ENCODE measurements at regions not wholly inside any gene's neighbourhood (a gene's known extent, or its start where the extent isn't known, plus 50 kb on each side); places are given as distances from the start of the nearest gene placed in this dataset.

DNA sequence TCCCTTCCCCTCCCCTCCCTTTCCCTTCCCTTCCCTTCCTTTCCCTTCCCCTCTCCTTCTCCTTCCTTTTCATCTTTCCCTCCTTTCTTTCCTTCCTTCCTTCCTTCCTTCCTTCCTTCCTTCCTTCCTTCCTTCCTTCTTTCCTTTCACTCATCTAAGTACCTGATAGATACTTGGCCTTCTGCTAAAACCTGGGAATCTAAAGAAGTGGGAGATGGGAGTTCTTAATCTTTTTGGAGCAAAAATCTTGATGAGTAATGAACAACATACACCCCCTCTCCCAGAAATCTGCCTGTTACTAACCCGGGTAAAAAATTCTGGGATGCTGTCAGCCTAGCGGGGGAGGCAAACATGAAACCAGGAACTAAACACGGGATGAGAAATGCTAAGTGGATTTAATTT is 100.7 kb downstream of the VEGFA start (continued):
- TF ChIP-seq, protein P1, sequence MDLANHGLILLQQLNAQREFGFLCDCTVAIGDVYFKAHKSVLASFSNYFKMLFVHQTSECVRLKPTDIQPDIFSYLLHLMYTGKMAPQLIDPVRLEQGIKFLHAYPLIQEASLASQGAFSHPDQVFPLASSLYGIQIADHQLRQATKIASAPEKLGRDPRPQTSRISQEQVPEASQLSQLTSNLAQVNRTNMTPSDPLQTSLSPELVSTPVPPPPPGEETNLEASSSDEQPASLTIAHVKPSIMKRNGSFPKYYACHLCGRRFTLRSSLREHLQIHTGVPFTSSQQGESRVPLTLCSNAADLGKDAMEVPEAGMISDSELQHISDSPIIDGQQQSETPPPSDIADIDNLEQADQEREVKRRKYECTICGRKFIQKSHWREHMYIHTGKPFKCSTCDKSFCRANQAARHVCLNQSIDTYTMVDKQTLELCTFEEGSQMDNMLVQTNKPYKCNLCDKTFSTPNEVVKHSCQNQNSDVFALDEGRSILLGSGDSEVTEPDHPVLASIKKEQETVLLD (IDR thresholded peaks at IDR 0.05), result 0 out of 2 replicates have a peak, but pooled peaks have one; percentile 28
- 0 out of 2 replicates have a peak, but pooled peaks have one; percentile 42 for TF ChIP-seq HLTF (IDR thresholded peaks at IDR 0.05)
- TF ChIP-seq EGR1 (conservative IDR thresholded peaks at IDR 0.05), result peak; percentile 52
- TF ChIP-seq HNRNPK (IDR thresholded peaks at IDR 0.05; ENCODE audit: low read depth, low read length, poor library complexity, severe bottlenecking), result peak; percentile 16
- TF ChIP-seq ZBED1 (IDR thresholded peaks at IDR 0.05), result no peak
- no peak for TF ChIP-seq MIER1 (IDR thresholded peaks at IDR 0.05; ENCODE audit: low read depth)
- TF ChIP-seq, protein P2, sequence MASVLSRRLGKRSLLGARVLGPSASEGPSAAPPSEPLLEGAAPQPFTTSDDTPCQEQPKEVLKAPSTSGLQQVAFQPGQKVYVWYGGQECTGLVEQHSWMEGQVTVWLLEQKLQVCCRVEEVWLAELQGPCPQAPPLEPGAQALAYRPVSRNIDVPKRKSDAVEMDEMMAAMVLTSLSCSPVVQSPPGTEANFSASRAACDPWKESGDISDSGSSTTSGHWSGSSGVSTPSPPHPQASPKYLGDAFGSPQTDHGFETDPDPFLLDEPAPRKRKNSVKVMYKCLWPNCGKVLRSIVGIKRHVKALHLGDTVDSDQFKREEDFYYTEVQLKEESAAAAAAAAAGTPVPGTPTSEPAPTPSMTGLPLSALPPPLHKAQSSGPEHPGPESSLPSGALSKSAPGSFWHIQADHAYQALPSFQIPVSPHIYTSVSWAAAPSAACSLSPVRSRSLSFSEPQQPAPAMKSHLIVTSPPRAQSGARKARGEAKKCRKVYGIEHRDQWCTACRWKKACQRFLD (CRISPR knock-in tag; IDR thresholded peaks at IDR 0.05), result no peak
- TF ChIP-seq, protein P3, sequence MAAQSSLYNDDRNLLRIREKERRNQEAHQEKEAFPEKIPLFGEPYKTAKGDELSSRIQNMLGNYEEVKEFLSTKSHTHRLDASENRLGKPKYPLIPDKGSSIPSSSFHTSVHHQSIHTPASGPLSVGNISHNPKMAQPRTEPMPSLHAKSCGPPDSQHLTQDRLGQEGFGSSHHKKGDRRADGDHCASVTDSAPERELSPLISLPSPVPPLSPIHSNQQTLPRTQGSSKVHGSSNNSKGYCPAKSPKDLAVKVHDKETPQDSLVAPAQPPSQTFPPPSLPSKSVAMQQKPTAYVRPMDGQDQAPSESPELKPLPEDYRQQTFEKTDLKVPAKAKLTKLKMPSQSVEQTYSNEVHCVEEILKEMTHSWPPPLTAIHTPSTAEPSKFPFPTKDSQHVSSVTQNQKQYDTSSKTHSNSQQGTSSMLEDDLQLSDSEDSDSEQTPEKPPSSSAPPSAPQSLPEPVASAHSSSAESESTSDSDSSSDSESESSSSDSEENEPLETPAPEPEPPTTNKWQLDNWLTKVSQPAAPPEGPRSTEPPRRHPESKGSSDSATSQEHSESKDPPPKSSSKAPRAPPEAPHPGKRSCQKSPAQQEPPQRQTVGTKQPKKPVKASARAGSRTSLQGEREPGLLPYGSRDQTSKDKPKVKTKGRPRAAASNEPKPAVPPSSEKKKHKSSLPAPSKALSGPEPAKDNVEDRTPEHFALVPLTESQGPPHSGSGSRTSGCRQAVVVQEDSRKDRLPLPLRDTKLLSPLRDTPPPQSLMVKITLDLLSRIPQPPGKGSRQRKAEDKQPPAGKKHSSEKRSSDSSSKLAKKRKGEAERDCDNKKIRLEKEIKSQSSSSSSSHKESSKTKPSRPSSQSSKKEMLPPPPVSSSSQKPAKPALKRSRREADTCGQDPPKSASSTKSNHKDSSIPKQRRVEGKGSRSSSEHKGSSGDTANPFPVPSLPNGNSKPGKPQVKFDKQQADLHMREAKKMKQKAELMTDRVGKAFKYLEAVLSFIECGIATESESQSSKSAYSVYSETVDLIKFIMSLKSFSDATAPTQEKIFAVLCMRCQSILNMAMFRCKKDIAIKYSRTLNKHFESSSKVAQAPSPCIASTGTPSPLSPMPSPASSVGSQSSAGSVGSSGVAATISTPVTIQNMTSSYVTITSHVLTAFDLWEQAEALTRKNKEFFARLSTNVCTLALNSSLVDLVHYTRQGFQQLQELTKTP (IDR thresholded peaks at IDR 0.05; ENCODE audit: low read depth in 1 of 2, partially characterized antibody in 2 of 2), result peak in 1 of 2 experiments; percentile 12
- TF ChIP-seq, protein P4, sequence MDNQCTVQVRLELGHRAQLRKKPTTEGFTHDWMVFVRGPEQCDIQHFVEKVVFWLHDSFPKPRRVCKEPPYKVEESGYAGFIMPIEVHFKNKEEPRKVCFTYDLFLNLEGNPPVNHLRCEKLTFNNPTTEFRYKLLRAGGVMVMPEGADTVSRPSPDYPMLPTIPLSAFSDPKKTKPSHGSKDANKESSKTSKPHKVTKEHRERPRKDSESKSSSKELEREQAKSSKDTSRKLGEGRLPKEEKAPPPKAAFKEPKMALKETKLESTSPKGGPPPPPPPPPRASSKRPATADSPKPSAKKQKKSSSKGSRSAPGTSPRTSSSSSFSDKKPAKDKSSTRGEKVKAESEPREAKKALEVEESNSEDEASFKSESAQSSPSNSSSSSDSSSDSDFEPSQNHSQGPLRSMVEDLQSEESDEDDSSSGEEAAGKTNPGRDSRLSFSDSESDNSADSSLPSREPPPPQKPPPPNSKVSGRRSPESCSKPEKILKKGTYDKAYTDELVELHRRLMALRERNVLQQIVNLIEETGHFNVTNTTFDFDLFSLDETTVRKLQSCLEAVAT (IDR thresholded peaks at IDR 0.05), result 0 out of 4 replicates have a peak, but pooled peaks of 1 of the 2 experiments have one; percentile 37
- TF ChIP-seq YBX1 (IDR thresholded peaks at IDR 0.05), result 0 out of 2 replicates have a peak, but pooled peaks have one; percentile 27
- TF ChIP-seq PCBP2 (IDR thresholded peaks at IDR 0.05; ENCODE audit: low read depth, low read length, poor library complexity, severe bottlenecking), result peak; percentile 89

Measured in K562 (cell line).